ENCODE measurements at regions not wholly inside any gene's neighbourhood (a gene's known extent, or its start where the extent isn't known, plus 50 kb on each side); places are given as distances from the start of the nearest gene placed in this dataset.

DNA sequence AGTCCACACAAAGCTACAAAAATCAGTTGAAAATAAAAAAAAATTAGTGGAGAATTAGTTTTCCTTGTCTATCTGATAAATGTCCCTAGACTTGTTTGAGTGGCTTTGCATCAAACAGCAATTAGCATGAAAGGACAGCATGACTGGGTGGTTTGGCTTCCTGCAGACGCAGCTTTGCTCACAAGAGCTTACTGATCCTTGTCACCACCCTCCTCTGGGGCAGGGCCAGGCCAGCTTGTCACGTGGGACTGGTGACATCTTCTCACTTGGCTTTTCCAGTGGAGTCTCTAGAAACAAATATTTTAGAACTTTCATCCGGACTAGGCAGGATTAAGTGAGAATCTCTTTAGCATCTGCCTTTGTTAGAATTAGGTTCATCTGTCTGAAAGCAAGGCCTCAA is 76.0 kb upstream of the OLIG2 start (continued):
- TF ChIP-seq, protein P1, sequence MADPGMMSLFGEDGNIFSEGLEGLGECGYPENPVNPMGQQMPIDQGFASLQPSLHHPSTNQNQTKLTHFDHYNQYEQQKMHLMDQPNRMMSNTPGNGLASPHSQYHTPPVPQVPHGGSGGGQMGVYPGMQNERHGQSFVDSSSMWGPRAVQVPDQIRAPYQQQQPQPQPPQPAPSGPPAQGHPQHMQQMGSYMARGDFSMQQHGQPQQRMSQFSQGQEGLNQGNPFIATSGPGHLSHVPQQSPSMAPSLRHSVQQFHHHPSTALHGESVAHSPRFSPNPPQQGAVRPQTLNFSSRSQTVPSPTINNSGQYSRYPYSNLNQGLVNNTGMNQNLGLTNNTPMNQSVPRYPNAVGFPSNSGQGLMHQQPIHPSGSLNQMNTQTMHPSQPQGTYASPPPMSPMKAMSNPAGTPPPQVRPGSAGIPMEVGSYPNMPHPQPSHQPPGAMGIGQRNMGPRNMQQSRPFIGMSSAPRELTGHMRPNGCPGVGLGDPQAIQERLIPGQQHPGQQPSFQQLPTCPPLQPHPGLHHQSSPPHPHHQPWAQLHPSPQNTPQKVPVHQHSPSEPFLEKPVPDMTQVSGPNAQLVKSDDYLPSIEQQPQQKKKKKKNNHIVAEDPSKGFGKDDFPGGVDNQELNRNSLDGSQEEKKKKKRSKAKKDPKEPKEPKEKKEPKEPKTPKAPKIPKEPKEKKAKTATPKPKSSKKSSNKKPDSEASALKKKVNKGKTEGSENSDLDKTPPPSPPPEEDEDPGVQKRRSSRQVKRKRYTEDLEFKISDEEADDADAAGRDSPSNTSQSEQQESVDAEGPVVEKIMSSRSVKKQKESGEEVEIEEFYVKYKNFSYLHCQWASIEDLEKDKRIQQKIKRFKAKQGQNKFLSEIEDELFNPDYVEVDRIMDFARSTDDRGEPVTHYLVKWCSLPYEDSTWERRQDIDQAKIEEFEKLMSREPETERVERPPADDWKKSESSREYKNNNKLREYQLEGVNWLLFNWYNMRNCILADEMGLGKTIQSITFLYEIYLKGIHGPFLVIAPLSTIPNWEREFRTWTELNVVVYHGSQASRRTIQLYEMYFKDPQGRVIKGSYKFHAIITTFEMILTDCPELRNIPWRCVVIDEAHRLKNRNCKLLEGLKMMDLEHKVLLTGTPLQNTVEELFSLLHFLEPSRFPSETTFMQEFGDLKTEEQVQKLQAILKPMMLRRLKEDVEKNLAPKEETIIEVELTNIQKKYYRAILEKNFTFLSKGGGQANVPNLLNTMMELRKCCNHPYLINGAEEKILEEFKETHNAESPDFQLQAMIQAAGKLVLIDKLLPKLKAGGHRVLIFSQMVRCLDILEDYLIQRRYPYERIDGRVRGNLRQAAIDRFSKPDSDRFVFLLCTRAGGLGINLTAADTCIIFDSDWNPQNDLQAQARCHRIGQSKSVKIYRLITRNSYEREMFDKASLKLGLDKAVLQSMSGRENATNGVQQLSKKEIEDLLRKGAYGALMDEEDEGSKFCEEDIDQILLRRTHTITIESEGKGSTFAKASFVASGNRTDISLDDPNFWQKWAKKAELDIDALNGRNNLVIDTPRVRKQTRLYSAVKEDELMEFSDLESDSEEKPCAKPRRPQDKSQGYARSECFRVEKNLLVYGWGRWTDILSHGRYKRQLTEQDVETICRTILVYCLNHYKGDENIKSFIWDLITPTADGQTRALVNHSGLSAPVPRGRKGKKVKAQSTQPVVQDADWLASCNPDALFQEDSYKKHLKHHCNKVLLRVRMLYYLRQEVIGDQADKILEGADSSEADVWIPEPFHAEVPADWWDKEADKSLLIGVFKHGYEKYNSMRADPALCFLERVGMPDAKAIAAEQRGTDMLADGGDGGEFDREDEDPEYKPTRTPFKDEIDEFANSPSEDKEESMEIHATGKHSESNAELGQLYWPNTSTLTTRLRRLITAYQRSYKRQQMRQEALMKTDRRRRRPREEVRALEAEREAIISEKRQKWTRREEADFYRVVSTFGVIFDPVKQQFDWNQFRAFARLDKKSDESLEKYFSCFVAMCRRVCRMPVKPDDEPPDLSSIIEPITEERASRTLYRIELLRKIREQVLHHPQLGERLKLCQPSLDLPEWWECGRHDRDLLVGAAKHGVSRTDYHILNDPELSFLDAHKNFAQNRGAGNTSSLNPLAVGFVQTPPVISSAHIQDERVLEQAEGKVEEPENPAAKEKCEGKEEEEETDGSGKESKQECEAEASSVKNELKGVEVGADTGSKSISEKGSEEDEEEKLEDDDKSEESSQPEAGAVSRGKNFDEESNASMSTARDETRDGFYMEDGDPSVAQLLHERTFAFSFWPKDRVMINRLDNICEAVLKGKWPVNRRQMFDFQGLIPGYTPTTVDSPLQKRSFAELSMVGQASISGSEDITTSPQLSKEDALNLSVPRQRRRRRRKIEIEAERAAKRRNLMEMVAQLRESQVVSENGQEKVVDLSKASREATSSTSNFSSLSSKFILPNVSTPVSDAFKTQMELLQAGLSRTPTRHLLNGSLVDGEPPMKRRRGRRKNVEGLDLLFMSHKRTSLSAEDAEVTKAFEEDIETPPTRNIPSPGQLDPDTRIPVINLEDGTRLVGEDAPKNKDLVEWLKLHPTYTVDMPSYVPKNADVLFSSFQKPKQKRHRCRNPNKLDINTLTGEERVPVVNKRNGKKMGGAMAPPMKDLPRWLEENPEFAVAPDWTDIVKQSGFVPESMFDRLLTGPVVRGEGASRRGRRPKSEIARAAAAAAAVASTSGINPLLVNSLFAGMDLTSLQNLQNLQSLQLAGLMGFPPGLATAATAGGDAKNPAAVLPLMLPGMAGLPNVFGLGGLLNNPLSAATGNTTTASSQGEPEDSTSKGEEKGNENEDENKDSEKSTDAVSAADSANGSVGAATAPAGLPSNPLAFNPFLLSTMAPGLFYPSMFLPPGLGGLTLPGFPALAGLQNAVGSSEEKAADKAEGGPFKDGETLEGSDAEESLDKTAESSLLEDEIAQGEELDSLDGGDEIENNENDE (IDR thresholded peaks at IDR 0.05; ENCODE audit: insufficient replicate concordance, low read length), result no peak
- TF ChIP-seq CHD2 (IDR thresholded peaks at IDR 0.05; ENCODE audit: low read length), result no peak
- TF ChIP-seq SP1 (IDR thresholded peaks at IDR 0.05; ENCODE audit: low read depth, low read length), result no peak
- no peak for TF ChIP-seq RXRA (IDR thresholded peaks at IDR 0.05; ENCODE audit: insufficient read depth, low read depth, low read length)
- no peak for TF ChIP-seq MAFK (IDR thresholded peaks at IDR 0.05; ENCODE audit: low read depth, low read length)
- no peak for TF ChIP-seq CBX5 (IDR thresholded peaks at IDR 0.05; ENCODE audit: low read depth, low read length)
- no peak for TF ChIP-seq SP4 (IDR thresholded peaks at IDR 0.05; ENCODE audit: low read length)
- TF ChIP-seq SRF (IDR thresholded peaks at IDR 0.05; ENCODE audit: low read depth, low read length), result no peak
- TF ChIP-seq NRF1 (IDR thresholded peaks at IDR 0.05; ENCODE audit: low read depth, low read length), result no peak
- no peak for TF ChIP-seq BRCA1 (IDR thresholded peaks at IDR 0.05; ENCODE audit: low read depth, low read length)
